ENCODE measurements at regions not wholly inside any gene's neighbourhood (a gene's known extent, or its start where the extent isn't known, plus 50 kb on each side); places are given as distances from the start of the nearest gene placed in this dataset.

DNA sequence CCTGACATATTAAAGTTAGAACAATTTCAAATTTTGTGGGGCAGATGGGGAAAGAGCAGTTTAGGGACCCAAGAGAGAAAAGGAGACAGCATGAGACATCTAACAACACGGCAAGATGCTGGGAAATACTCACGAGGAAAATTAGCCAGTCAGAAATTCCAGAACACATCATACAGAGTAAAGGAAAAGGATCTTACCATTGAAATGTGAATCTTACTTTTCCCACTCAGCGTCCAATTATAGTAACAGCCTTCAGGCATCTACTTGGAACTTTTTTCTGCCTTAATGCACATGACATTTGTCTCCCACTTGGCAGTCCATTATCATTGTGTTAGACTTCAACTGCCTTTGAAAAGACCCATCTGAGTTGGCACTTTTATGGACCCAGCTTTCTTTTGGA lies 189.7 kb upstream of the SLC27A6 start:
- TF ChIP-seq CTCF (IDR thresholded peaks at IDR 0.05; ENCODE audit: low read depth, low read length) (no peak), POLR2A (IDR thresholded peaks at IDR 0.05; ENCODE audit: extremely low read depth, insufficient read length) (no peak)
